Mesenteric fat pad (tissue), 1 donor: ENCODE measurements at regions not wholly inside any gene's neighbourhood (a gene's known extent, or its start where the extent isn't known, plus 50 kb on each side); places are given as distances from the start of the nearest gene placed in this dataset.
"Not testable (repeated sequence)": the region's sequence is repeated elsewhere in the genome, so short reads cannot be mapped to it uniquely, and the experiment has no call there.

ENCODE experiments used
- DNase-seq: peaks from one replicate; pipeline ENCODE4 v3.0.0-alpha.2; 2020; ENCODE audit warnings: low spot score
- donor health status: DM: yes; HTN: yes; CAD: no.

- no peak for DNase-seq
These were observed 723.4 kb downstream of the ZPLD1 start for GRCh38 chr3:103158183-103158582.

- DNase-seq, result no peak
These were observed 732.1 kb downstream of the ZPLD1 start for GRCh38 chr3:103166890-103167289.

- DNase-seq, result no peak
These were observed 733.0 kb downstream of the ZPLD1 start for GRCh38 chr3:103167850-103168249.

GRCh38 chr3:103169289-103169688 lies 734.5 kb downstream of the ZPLD1 start:
- DNase-seq, result no peak

- no peak for DNase-seq
These were observed 735.8 kb downstream of the ZPLD1 start for GRCh38 chr3:103170651-103171050.

GRCh38 chr3:103173940-103174339 lies 739.1 kb downstream of the ZPLD1 start:
- no peak for DNase-seq

GRCh38 chr3:103181160-103181559 lies 746.3 kb downstream of the ZPLD1 start:
- no peak for DNase-seq

- DNase-seq, result no peak
These were observed 750.0 kb downstream of the ZPLD1 start for GRCh38 chr3:103184772-103185171.

GRCh38 chr3:103189941-103190340 lies 755.1 kb downstream of the ZPLD1 start:
- no peak for DNase-seq

GRCh38 chr3:103195216-103195615 lies 760.4 kb downstream of the ZPLD1 start:
- no peak for DNase-seq

- DNase-seq, result no peak
These were observed 768.6 kb downstream of the ZPLD1 start for GRCh38 chr3:103203441-103203840.

- DNase-seq, result no peak
These were observed 775.8 kb downstream of the ZPLD1 start for GRCh38 chr3:103210583-103210982.

GRCh38 chr3:103218146-103218545 lies 783.3 kb downstream of the ZPLD1 start:
- no peak for DNase-seq

GRCh38 chr3:103218793-103219192 lies 784.0 kb downstream of the ZPLD1 start:
- no peak for DNase-seq

GRCh38 chr3:103227651-103228050 lies 792.8 kb downstream of the ZPLD1 start:
- no peak for DNase-seq

- DNase-seq, result no peak
These were observed 812.6 kb downstream of the ZPLD1 start for GRCh38 chr3:103247459-103247858.

- DNase-seq, result not testable (repeated sequence)
These were observed 820.0 kb downstream of the ZPLD1 start for GRCh38 chr3:103254827-103255226.

GRCh38 chr3:103269287-103269686 lies 834.5 kb downstream of the ZPLD1 start:
- DNase-seq, result no peak

GRCh38 chr3:103271575-103271974 lies 836.8 kb downstream of the ZPLD1 start:
- DNase-seq, result no peak

GRCh38 chr3:103295974-103296570 lies 861.3 kb downstream of the ZPLD1 start:
- DNase-seq, result no peak

- DNase-seq, result not testable (repeated sequence)
These were observed 862.7 kb downstream of the ZPLD1 start for GRCh38 chr3:103297502-103297901.

GRCh38 chr3:103306104-103306503 lies 871.3 kb downstream of the ZPLD1 start:
- DNase-seq, result no peak

GRCh38 chr3:103308921-103309320 lies 874.1 kb downstream of the ZPLD1 start:
- DNase-seq, result no peak

GRCh38 chr3:103319912-103320311 lies 885.1 kb downstream of the ZPLD1 start:
- DNase-seq, result no peak
